Neuronal stem cell (in vitro differentiated cells): ENCODE measurements at regions not wholly inside any gene's neighbourhood (a gene's known extent, or its start where the extent isn't known, plus 50 kb on each side); places are given as distances from the start of the nearest gene placed in this dataset.
"Not testable (repeated sequence)": the region's sequence is repeated elsewhere in the genome, so short reads cannot be mapped to it uniquely, and the experiment has no call there.

Source experiments
- DNase-seq: peaks from one replicate; pipeline ENCODE4 v3.0.0-alpha.2; 2013; ENCODE audit warnings: low spot score
- H2AFZ ChIP-seq: one replicate; pipeline ENCODE4 v1.6.1; 2013; ENCODE audit warnings: mild to moderate bottlenecking, low read length, inconsistent platforms
- H2AK5ac ChIP-seq: 2 replicates; pipeline ENCODE4 v1.6.1; 2013; ENCODE audit warnings: low read depth, mild to moderate bottlenecking, inconsistent platforms, low read length, moderate library complexity, mixed read lengths
- H2BK120ac ChIP-seq: 2 replicates; pipeline ENCODE4 v1.6.1; 2013; ENCODE audit warnings: low read depth, mild to moderate bottlenecking, inconsistent platforms, low read length, moderate library complexity, mixed read lengths
- H2BK12ac ChIP-seq: one replicate; pipeline ENCODE4 v1.6.1; 2013; ENCODE audit warnings: low read length, inconsistent platforms
- H2BK15ac ChIP-seq: 2 replicates; pipeline ENCODE4 v1.6.1; 2013; ENCODE audit warnings: mild to moderate bottlenecking, low read length, inconsistent platforms, mixed read lengths
- H2BK5ac ChIP-seq: one replicate; pipeline ENCODE4 v1.6.1; 2013; ENCODE audit warnings: inconsistent platforms, mild to moderate bottlenecking, low read length, moderate library complexity
- H3K14ac ChIP-seq: one replicate; pipeline ENCODE4 v1.6.1; 2013; ENCODE audit warnings: low read length, inconsistent platforms
- H3K18ac ChIP-seq: 2 replicates; pipeline ENCODE4 v1.6.1; 2013; ENCODE audit warnings: low read length, inconsistent platforms
- H3K23ac ChIP-seq: 2 replicates; pipeline ENCODE4 v1.6.1; 2013; ENCODE audit warnings: low read depth, mild to moderate bottlenecking, mixed read lengths, low read length, inconsistent platforms; ENCODE audit not compliant: poor library complexity
- H3K27ac ChIP-seq: replicated peaks from 3 replicates; pipeline ENCODE4 v1.5.1; 2013; ENCODE audit warnings: low read length, inconsistent platforms
- H3K27me3 ChIP-seq, 3 experiments: 2 replicates each; pipeline ENCODE4 v1.6.1; 2013; ENCODE audit warnings: low read length in 3 of 3, mild to moderate bottlenecking in 2 of 3, inconsistent platforms in 1 of 3, low read depth in 1 of 3, mixed read lengths in 1 of 3, moderate library complexity in 1 of 3; ENCODE audit not compliant: control insufficient read depth in 3 of 3, insufficient read depth in 3 of 3
- H3K36me3 ChIP-seq, 2 donors: replicated peaks in 1 of 2; 2 replicates each; pipeline ENCODE4 v1.6.1; 2013; ENCODE audit warnings: low read length in 2 of 2; ENCODE audit not compliant: control insufficient read depth in 2 of 2, insufficient read depth in 2 of 2
- H3K4ac ChIP-seq: 2 replicates; pipeline ENCODE4 v1.6.1; 2013; ENCODE audit warnings: inconsistent platforms, mild to moderate bottlenecking, low read length, moderate library complexity
- H3K4me1 ChIP-seq, 2 donors: 1 replicate in 1 of 2; 2 replicates in 1 of 2; pipeline ENCODE4 v1.6.1; 2013; ENCODE audit warnings: low read length in 2 of 2, low read depth in 1 of 2; ENCODE audit not compliant: control insufficient read depth in 2 of 2, insufficient read depth in 1 of 2
- H3K4me2 ChIP-seq: one replicate; pipeline ENCODE4 v1.6.1; 2013; ENCODE audit warnings: mild to moderate bottlenecking, low read length, inconsistent platforms; ENCODE audit not compliant: insufficient read depth, poor library complexity, severe bottlenecking
- H3K4me3 ChIP-seq, 2 donors: 2 replicates each; pipeline ENCODE4 v1.5.1; 2013; ENCODE audit warnings: low read length in 2 of 2, mild to moderate bottlenecking in 2 of 2, inconsistent platforms in 1 of 2, moderate library complexity in 1 of 2
- H3K79me1 ChIP-seq: one replicate; pipeline ENCODE4 v1.6.1; 2013; ENCODE audit warnings: low read depth, mild to moderate bottlenecking, inconsistent platforms, low read length, moderate library complexity
- H3K9ac ChIP-seq: one replicate; pipeline ENCODE4 v1.6.1; 2013; ENCODE audit warnings: mild to moderate bottlenecking, low read depth, low read length, inconsistent platforms; ENCODE audit not compliant: poor library complexity
- H3K9me3 ChIP-seq, 2 donors: replicated peaks in 1 of 2; 2 replicates each; pipeline versions ENCODE3 to v1.6.1; 2013; ENCODE audit warnings: low read length in 2 of 2, mild to moderate bottlenecking in 2 of 2, inconsistent platforms in 1 of 2, low read depth in 1 of 2, mixed read lengths in 1 of 2, moderate library complexity in 1 of 2; ENCODE audit not compliant: control insufficient read depth in 2 of 2, insufficient read depth in 1 of 2
- H4K8ac ChIP-seq: one replicate; pipeline ENCODE4 v1.6.1; 2013; ENCODE audit warnings: low read depth, mild to moderate bottlenecking, inconsistent platforms, low read length, moderate library complexity
- H4K91ac ChIP-seq: one replicate; pipeline ENCODE4 v1.6.1; 2013; ENCODE audit warnings: low read length, low read depth, mild to moderate bottlenecking, inconsistent platforms; ENCODE audit not compliant: poor library complexity
- WGBS, 2 donors: extraction: QIAGEN DNeasy Blood & Tissue Kit; methylation state at CpG; one replicate each; pipeline ENCODE4 v1.1.7; 2013; ENCODE audit warnings: missing lambda C conversion rate in 2 of 2, mixed read lengths in 1 of 2; ENCODE audit not compliant: insufficient read length in 2 of 2, insufficient replicate concordance in 1 of 2; ENCODE audit errors: extremely low coverage in 2 of 2; 5-methylcytosine and 5-hydroxymethylcytosine counted together

DNA sequence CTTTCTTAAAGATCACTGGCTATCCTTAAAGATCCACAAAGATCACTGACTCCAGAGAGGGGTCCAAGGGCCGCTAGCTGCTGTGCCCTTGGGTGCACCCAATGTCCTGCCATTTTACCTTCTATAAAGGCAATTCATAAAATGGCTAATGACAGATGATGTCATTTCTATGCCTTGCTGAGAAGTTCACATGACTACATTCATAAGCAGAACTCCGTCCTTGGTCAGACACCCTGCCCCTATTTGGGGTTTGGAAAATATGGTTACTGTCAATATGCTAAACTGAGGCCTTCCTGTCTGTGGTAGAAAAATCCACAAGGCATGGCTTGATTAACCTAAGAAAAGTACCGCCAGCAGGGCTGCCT lies 60.9 kb upstream of the BMAL1 start:
- H3K4ac ChIP-seq: no peak overlapping the region
- no peak overlapping the region for H3K14ac ChIP-seq
- no peak overlapping the region for H2BK15ac ChIP-seq
- no peak overlapping the region for H3K18ac ChIP-seq
- H3K36me3 ChIP-seq: no peaks in the 10 kb centered on the region
- WGBS, 2 donors: no CpG with 5 or more reads among the region's 3 CpGs
- no peak overlapping the region for H3K23ac ChIP-seq
- no peak overlapping the region for H3K4me3 ChIP-seq
- H3K9me3 ChIP-seq: no peaks in the 10 kb centered on the region
- H4K8ac ChIP-seq: no peak overlapping the region
- no peak overlapping the region for H2BK120ac ChIP-seq
- no peak overlapping the region for H4K91ac ChIP-seq
- no peak overlapping the region for H3K4me2 ChIP-seq
- H3K27ac ChIP-seq: peak overlapping the region; percentile 49
- H3K9ac ChIP-seq: no peak overlapping the region
- no peak overlapping the region for H2BK5ac ChIP-seq
- H2AFZ ChIP-seq: peak overlapping the region; percentile 93
- H2BK12ac ChIP-seq: no peak overlapping the region
- DNase-seq: no peak
- peaks cover 10 to 15% of the 10 kb centered on the region in 2 donors for H3K4me1 ChIP-seq
- no peak overlapping the region for H2AK5ac ChIP-seq
- no peaks in the 10 kb centered on the region for H3K79me1 ChIP-seq
- H3K27me3 ChIP-seq: no peaks in the 10 kb centered on the region

DNA sequence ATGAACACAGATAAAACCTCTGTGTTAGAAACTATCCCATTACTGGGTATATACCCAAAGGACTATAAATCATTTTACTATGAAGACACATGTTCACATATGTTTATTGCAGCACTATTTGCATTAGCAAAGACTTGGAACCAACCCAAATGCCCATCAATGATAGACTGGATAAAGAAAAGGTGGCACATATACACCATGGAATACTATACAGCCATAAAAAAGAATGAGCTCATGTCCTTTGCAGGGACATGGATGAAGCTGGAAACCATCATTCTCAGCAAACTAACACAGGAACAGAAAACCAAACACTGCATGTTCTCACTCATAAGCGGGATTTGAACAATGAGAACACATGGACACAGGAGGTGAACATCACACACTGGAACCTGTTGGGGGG lies 58.9 kb upstream of the BMAL1 start:
- H3K4me1 ChIP-seq: peaks cover 20 to 22% of the 10 kb centered on the region in 2 donors
- not testable (repeated sequence) for H2BK5ac ChIP-seq, DNase-seq, H3K23ac ChIP-seq, H3K27ac ChIP-seq, H2AFZ ChIP-seq, H2BK120ac ChIP-seq, H4K8ac ChIP-seq, H2BK15ac ChIP-seq, H3K4ac ChIP-seq, H3K36me3 ChIP-seq, H3K79me1 ChIP-seq, H3K27me3 ChIP-seq, H3K4me2 ChIP-seq, H3K14ac ChIP-seq, H2BK12ac ChIP-seq, H3K9ac ChIP-seq, H3K9me3 ChIP-seq, H4K91ac ChIP-seq, H3K18ac ChIP-seq, H3K4me3 ChIP-seq, H2AK5ac ChIP-seq
- WGBS, 2 donors: no CpG with 5 or more reads among the region's 1 CpG

DNA sequence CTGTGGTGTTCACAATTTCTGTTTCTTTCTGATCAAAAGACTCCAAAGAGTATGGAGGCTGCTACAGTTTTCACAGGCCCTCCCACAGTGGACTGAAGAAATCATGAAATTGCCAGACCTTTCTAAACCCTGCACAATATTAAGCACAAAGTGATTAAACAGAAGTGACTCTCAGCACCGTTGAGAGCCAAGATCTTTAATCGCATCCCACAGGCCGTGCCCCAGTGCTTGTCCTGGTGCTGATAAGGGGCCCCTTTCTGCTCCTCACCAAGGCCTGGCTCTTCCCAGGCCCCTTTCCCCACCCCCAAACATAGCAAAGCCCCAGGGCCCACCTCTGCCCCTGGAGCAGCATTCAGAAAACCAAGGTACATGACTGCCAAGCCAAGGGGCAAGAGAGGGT lies 57.4 kb upstream of the BMAL1 start:
- no peak for DNase-seq
- Histone ChIP-seq H2BK5ac (no peak overlapping the region), H3K4me2 (no peak overlapping the region), H4K8ac (no peak overlapping the region), H2BK12ac (no peak overlapping the region), H3K9ac (no peak overlapping the region), H3K4me3 (no peak overlapping the region), H3K4ac (no peak overlapping the region), H3K27me3 (no peaks in the 10 kb centered on the region), H3K14ac (no peak overlapping the region), H3K36me3 (no peaks in the 10 kb centered on the region), H4K91ac (no peak overlapping the region), H2BK15ac (no peak overlapping the region), H3K23ac (no peak overlapping the region), H3K18ac (peak overlapping the region; percentile 25), H2AK5ac (no peak overlapping the region), H2BK120ac (no peak overlapping the region), H3K9me3 (no peaks in the 10 kb centered on the region), H2AFZ (peak overlapping the region; percentile 46), H3K79me1 (no peaks in the 10 kb centered on the region), H3K4me1 (peaks cover 16 to 20% of the 10 kb centered on the region in 2 donors), H3K27ac (no peak overlapping the region)
- no CpG with 5 or more reads among the region's 3 CpGs for WGBS, 2 donors

DNA sequence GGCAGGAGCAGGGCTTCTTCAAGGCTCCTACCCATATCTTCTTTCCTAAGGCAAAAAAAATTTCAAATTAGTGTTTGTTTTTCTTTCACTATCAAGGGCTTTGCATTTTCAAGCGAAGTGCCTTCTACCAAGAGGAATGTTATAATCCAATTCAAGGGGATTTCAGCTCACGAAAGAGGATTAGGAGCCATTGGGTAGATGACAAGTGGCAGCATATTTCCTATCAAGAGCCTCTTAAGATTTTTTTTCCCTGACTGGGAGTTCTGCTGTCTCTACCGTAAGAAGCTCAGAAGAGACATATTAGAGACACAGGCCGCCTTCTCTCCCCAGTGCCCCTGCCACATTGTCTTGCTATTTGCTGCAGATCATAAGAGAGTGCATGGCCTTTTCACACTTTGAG lies 55.9 kb upstream of the BMAL1 start:
- Histone ChIP-seq H3K4me2 (no peak overlapping the region), H3K18ac (no peak overlapping the region), H2BK15ac (no peak overlapping the region), H3K79me1 (no peaks in the 10 kb centered on the region), H3K4me1 (peaks cover 11 to 12% of the 10 kb centered on the region in 2 donors), H2BK5ac (no peak overlapping the region), H4K8ac (no peak overlapping the region), H3K23ac (no peak overlapping the region), H3K9ac (no peak overlapping the region), H3K36me3 (no peaks in the 10 kb centered on the region), H3K27ac (peak overlapping the region; percentile 24), H2AK5ac (no peak overlapping the region), H3K27me3 (no peaks in the 10 kb centered on the region), H3K4ac (no peak overlapping the region), H2BK12ac (no peak overlapping the region), H2BK120ac (no peak overlapping the region), H3K14ac (no peak overlapping the region), H4K91ac (no peak overlapping the region), H3K4me3 (no peak overlapping the region), H2AFZ (peak overlapping the region; percentile 23), H3K9me3 (no peaks in the 10 kb centered on the region)
- no CpG with 5 or more reads among the region's 4 CpGs for WGBS, 2 donors
- DNase-seq: no peak
